Pulmonary artery endothelial cell (primary cell): ENCODE measurements at regions not wholly inside any gene's neighbourhood (a gene's known extent, or its start where the extent isn't known, plus 50 kb on each side); places are given as distances from the start of the nearest gene placed in this dataset.

Experiments
- DNase-seq: peaks from one replicate; pipeline ENCODE4 v3.0.0-alpha.2; 2011; ENCODE audit warnings: low read depth, low spot score

- DNase-seq = no peak
Measured at GRCh38 chr3:118369892-118370491, 664.7 kb downstream of the IGSF11 start.

- no peak for DNase-seq
Measured at GRCh38 chr3:118380576-118380975, 654.1 kb downstream of the IGSF11 start.

- no peak for DNase-seq
Measured at GRCh38 chr3:118396491-118396890, 638.2 kb downstream of the IGSF11 start.

GRCh38 chr3:118400086-118400485 is 634.6 kb downstream of the IGSF11 start:
- no peak for DNase-seq

- no peak for DNase-seq
Measured at GRCh38 chr3:118400886-118401285, 633.8 kb downstream of the IGSF11 start.

- no peak for DNase-seq
Measured at GRCh38 chr3:118401887-118402286, 632.8 kb downstream of the IGSF11 start.

- no peak for DNase-seq
Measured at GRCh38 chr3:118402971-118403370, 631.7 kb downstream of the IGSF11 start.

- no peak for DNase-seq
Measured at GRCh38 chr3:118406562-118406961, 628.1 kb downstream of the IGSF11 start.

- no peak for DNase-seq
Measured at GRCh38 chr3:118408431-118408830, 626.2 kb downstream of the IGSF11 start.

GRCh38 chr3:118412503-118412902 is 622.1 kb downstream of the IGSF11 start:
- DNase-seq = no peak

GRCh38 chr3:118425272-118425837 is 609.3 kb downstream of the IGSF11 start:
- DNase-seq = no peak

GRCh38 chr3:118433825-118434224 is 600.8 kb downstream of the IGSF11 start:
- no peak for DNase-seq

- no peak for DNase-seq
Measured at GRCh38 chr3:118435851-118436350, 598.7 kb downstream of the IGSF11 start.

- DNase-seq = no peak
Measured at GRCh38 chr3:118436697-118437262, 597.9 kb downstream of the IGSF11 start.

GRCh38 chr3:118445036-118445435 is 589.6 kb downstream of the IGSF11 start:
- DNase-seq = no peak

- no peak for DNase-seq
Measured at GRCh38 chr3:118447339-118447738, 587.3 kb downstream of the IGSF11 start.

- DNase-seq = no peak
Measured at GRCh38 chr3:118466795-118467330, 567.8 kb downstream of the IGSF11 start.

GRCh38 chr3:118468801-118469200 is 565.8 kb downstream of the IGSF11 start:
- no peak for DNase-seq

- DNase-seq = no peak
Measured at GRCh38 chr3:118472586-118472985, 562.1 kb downstream of the IGSF11 start.

GRCh38 chr3:118473343-118473742 is 561.3 kb downstream of the IGSF11 start:
- no peak for DNase-seq

- DNase-seq = no peak
Measured at GRCh38 chr3:118476885-118477618, 557.6 kb downstream of the IGSF11 start.

GRCh38 chr3:118477768-118478167 is 556.9 kb downstream of the IGSF11 start:
- no peak for DNase-seq
